22Rv1 (cell line): ENCODE measurements at regions not wholly inside any gene's neighbourhood (a gene's known extent, or its start where the extent isn't known, plus 50 kb on each side); places are given as distances from the start of the nearest gene placed in this dataset.

Experiments used
- ZFX ChIP-seq: fragments of 450-650 bp; IDR thresholded peaks from 2 replicates; pipeline ENCODE4 v1.6.1; 2017; ENCODE audit warnings: antibody characterized with exemption, borderline replicate concordance
- TF ChIP-seq, protein P1 (sequence below): fragments of 450-650 bp; IDR thresholded peaks from 2 replicates; pipeline ENCODE4 v1.5.1; 2017; ENCODE audit warnings: mild to moderate bottlenecking

DNA sequence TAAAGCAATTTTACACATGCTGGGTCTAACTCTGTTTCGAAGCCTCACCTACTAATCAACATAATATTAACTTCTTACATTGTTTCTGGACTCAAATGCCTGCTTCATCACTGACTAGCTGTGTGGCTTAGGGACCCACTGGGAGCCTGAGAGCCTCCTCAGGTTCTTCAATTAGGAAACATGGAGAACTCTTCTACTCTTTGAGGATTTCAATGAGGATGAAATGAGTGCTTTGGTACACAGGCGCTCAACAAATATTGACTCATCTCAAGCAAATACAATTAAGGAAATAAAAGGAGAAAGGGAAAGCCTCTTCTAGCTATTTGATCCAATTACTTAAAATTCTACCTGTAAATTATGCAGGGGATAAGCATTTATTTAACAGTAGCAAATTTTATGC is 84.4 kb upstream of the JAK1 start:
- TF ChIP-seq, protein P1, sequence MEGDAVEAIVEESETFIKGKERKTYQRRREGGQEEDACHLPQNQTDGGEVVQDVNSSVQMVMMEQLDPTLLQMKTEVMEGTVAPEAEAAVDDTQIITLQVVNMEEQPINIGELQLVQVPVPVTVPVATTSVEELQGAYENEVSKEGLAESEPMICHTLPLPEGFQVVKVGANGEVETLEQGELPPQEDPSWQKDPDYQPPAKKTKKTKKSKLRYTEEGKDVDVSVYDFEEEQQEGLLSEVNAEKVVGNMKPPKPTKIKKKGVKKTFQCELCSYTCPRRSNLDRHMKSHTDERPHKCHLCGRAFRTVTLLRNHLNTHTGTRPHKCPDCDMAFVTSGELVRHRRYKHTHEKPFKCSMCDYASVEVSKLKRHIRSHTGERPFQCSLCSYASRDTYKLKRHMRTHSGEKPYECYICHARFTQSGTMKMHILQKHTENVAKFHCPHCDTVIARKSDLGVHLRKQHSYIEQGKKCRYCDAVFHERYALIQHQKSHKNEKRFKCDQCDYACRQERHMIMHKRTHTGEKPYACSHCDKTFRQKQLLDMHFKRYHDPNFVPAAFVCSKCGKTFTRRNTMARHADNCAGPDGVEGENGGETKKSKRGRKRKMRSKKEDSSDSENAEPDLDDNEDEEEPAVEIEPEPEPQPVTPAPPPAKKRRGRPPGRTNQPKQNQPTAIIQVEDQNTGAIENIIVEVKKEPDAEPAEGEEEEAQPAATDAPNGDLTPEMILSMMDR = no peak
- TF ChIP-seq ZFX = no peak
